Activated CD8-positive, alpha-beta T cell treated with anti-CD3 and anti-CD28 coated beads, Interleukin-2, amount 10 ng/mL, durations not matched to agents 7 days and 5 days (primary cell): ENCODE measurements at regions not wholly inside any gene's neighbourhood (a gene's known extent, or its start where the extent isn't known, plus 50 kb on each side); places are given as distances from the start of the nearest gene placed in this dataset.
"Not testable (repeated sequence)": the region's sequence is repeated elsewhere in the genome, so short reads cannot be mapped to it uniquely, and the experiment has no call there.

ENCODE experiments used
- ATAC-seq: fragments of 150-1000 bp; cut with Tn5 transposase; one replicate; pipeline ENCODE4 v1.10.0; 2021; ENCODE audit warnings: moderate library complexity
- CTCF ChIA-PET: fragments of 350-600 bp; sonication (Branson Sonifier 250); formaldehyde crosslinking; loops from one replicate; lab custom pipeline; 2021; ENCODE audit warnings: antibody characterized with exemption; lab: Charles Lee
- POLR2A ChIA-PET: fragments of 350-600 bp; sonication (Branson Sonifier 250); formaldehyde crosslinking; loops from one replicate; lab custom pipeline; 2021; ENCODE audit warnings: antibody characterized with exemption; lab: Charles Lee
- DNase-seq: peaks from one replicate; pipeline ENCODE4 v3.0.0-alpha.2; 2020
- H3K27ac Mint-ChIP-seq: one replicate; pipeline ENCODE4 v1.8.0; 2021; ENCODE audit warnings: mild to moderate bottlenecking, mixed read lengths
- H3K27me3 Mint-ChIP-seq: one replicate; pipeline ENCODE4 v1.8.0; 2021; ENCODE audit warnings: low read depth, mixed read lengths
- H3K36me3 Mint-ChIP-seq: one replicate; pipeline ENCODE4 v1.8.0; 2021; ENCODE audit warnings: low read depth, mixed read lengths
- H3K4me1 Mint-ChIP-seq: one replicate; pipeline ENCODE4 v1.8.0; 2021; ENCODE audit warnings: low read depth, mixed read lengths
- H3K4me3 Mint-ChIP-seq: one replicate; pipeline ENCODE4 v1.8.0; 2021; ENCODE audit warnings: mild to moderate bottlenecking, mixed read lengths
- H3K9me3 Mint-ChIP-seq: one replicate; pipeline ENCODE4 v1.8.0; 2022; ENCODE audit warnings: mixed read lengths; ENCODE audit not compliant: insufficient read depth

GRCh38 chr9:65223986-65224385 lies 61.0 kb downstream of the FOXD4L5 start:
- H3K4me3 Mint-ChIP-seq, POLR2A ChIA-PET, H3K4me1 Mint-ChIP-seq, CTCF ChIA-PET, H3K27me3 Mint-ChIP-seq, ATAC-seq, H3K36me3 Mint-ChIP-seq, H3K9me3 Mint-ChIP-seq, H3K27ac Mint-ChIP-seq: not testable (repeated sequence)
- DNase-seq, result peak; percentile 36

DNA sequence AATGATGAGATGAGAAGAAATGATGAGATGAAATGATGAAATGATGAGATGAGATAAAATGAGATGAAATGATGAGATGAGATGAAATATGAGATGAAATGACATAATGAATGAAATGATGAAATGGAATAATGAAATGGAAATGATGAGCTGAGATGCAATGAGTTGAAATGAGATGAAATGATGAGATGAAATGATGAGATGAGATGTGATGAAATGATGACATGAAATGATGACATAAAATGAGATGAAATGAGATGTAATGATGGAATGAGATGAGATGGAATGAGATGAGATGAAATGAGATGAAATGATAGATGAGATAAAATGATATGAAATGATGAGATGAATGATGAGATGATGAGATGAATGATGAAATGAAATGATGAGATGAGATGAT lies 76.2 kb downstream of the FOXD4L5 start:
- CTCF ChIA-PET, H3K4me1 Mint-ChIP-seq, ATAC-seq, H3K4me3 Mint-ChIP-seq, H3K27me3 Mint-ChIP-seq, H3K9me3 Mint-ChIP-seq, POLR2A ChIA-PET, DNase-seq, H3K27ac Mint-ChIP-seq, H3K36me3 Mint-ChIP-seq: not testable (repeated sequence)

DNA sequence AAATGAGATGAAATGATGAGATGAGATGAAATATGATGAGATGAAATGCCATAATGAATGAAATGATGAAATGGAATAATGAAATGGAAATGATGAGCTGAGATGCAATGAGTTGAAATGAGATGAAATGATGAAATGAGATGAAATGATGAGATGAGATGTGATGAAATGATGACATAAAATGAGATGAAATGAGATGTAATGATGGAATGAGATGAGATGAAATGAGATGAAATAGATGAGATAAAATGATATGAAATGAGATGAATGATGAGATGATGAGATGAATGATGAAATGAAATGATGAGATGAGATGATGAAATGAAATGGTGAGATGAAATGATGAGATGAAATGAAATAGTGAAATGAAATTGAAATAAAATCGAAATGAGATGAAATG lies 77.7 kb downstream of the FOXD4L5 start:
- H3K27me3 Mint-ChIP-seq, H3K27ac Mint-ChIP-seq, H3K36me3 Mint-ChIP-seq, DNase-seq, H3K9me3 Mint-ChIP-seq, H3K4me1 Mint-ChIP-seq, H3K4me3 Mint-ChIP-seq, CTCF ChIA-PET, ATAC-seq, POLR2A ChIA-PET: not testable (repeated sequence)

DNA sequence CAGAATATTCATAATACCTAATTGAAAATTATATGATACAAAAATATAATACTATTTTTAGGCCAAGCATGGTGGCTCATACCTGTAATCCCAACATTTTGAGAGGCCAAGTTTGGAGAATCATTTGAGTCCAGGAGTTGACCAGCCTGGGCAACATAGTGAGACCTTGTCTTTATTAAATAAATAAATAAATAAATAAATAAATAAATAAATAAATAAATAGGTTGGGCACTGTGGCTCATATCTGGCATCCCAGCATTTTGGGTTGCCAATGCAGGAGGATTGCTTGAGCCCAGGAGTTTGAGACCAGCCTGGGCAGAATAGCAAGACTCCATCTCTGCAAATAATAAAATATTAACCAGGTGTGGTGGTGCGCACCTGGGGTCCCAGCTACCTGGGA lies 79.2 kb downstream of the FOXD4L5 start:
- DNase-seq, CTCF ChIA-PET, POLR2A ChIA-PET, H3K4me1 Mint-ChIP-seq, H3K9me3 Mint-ChIP-seq, H3K36me3 Mint-ChIP-seq, ATAC-seq, H3K27ac Mint-ChIP-seq, H3K27me3 Mint-ChIP-seq, H3K4me3 Mint-ChIP-seq: not testable (repeated sequence)

- H3K27ac Mint-ChIP-seq, H3K4me1 Mint-ChIP-seq, H3K36me3 Mint-ChIP-seq, DNase-seq, POLR2A ChIA-PET, H3K4me3 Mint-ChIP-seq, CTCF ChIA-PET, H3K27me3 Mint-ChIP-seq, H3K9me3 Mint-ChIP-seq, ATAC-seq: not testable (repeated sequence)
Measured at GRCh38 chr9:65195781-65196180, 89.2 kb downstream of the FOXD4L5 start.

- POLR2A ChIA-PET, H3K4me1 Mint-ChIP-seq, DNase-seq, H3K27ac Mint-ChIP-seq, H3K4me3 Mint-ChIP-seq, ATAC-seq, H3K36me3 Mint-ChIP-seq, CTCF ChIA-PET, H3K27me3 Mint-ChIP-seq, H3K9me3 Mint-ChIP-seq: not testable (repeated sequence)
Measured at GRCh38 chr9:65155937-65156336, 129.1 kb downstream of the FOXD4L5 start.
